ELF-1 (cell line): ENCODE measurements at regions not wholly inside any gene's neighbourhood (a gene's known extent, or its start where the extent isn't known, plus 50 kb on each side); places are given as distances from the start of the nearest gene placed in this dataset.
"Not testable (repeated sequence)": the region's sequence is repeated elsewhere in the genome, so short reads cannot be mapped to it uniquely, and the experiment has no call there.

Experiments
- DNase-seq: peaks from one replicate; pipeline ENCODE4 v3.0.0-alpha.2; 2016; ENCODE audit warnings: low read depth, low spot score

- DNase-seq, result no peak
Observed at GRCh38 chr1:193937308-193937707, 750.9 kb upstream of the B3GALT2 start.

DNA sequence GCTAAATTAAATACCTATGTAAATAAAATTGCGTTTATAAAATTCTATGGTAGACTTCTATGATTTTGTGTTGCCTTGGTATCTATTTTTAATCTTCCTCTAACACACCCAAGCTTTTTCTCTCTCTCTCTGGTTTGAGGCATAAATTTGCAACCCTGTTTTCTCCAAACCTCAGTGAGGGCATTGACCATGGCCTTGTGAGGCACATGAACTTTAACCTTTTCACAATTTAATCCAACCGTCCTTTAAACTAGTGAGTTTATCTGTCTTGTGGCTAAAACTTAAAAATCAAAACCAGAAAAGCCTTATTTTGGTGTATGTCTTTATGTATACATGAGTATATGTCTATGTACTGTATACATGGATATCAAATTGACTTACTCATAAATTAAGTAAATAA, 746.6 kb upstream of the B3GALT2 start:
- no peak for DNase-seq

DNA sequence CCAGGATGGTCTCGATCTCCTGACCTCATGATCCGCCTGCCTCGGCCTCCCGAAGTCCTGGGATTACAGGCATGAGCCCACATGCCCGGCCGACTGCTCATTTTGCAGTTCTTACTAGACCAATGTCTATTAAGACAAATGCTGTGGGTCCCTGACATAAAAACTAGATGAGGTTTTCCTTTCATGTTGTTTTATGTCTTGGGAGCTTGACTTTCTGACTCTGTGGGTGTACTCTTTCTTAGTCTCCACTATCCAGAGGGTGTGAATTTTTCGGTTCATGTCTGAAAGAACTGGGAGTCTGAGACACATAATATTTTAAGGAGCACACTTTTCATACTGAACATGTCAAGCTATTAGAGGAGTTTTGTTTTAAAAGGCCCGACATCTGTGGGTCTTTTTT, 744.9 kb upstream of the B3GALT2 start:
- DNase-seq, result no peak

GRCh38 chr1:193929374-193930033, 743.1 kb upstream of the B3GALT2 start:
- DNase-seq, result no peak

DNA sequence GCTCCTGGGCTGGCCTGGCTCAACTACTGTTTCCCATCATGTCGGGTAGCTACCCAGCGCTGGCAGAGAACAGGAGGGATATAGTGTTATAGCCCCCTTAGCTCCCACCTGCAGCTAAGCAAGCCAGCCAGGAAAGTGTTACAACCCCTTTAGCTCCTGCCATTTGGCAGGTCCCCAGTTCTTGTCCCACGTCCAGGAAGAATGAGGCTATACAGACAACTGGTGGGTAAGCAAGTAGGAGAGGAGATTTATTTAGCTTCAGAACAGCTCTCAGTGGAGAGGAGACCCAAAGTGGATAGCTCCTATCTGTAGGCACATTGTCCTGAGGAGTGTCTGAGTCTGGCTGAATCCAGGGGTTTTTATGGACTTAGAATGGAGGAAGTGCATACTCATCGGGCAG, 741.1 kb upstream of the B3GALT2 start:
- DNase-seq, result no peak

DNA sequence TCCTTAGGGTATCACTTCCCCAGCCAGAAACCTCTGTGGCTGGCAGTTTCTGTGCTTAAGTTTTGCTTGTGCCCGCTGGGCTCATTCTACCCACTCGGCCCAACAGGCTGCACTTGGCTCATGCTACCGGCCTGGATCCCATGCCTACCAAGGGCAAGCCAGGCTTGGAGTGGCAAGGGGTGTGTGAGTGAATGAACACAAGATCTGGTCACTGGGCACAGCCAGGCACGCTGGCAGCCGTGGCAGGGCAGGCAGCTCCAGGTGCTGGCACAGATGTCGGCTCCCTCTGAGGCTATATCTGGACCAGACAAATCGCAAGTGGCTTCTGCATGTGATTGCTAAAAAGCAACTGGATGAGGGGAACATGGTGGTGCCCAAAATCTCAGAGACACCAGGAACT, 740.5 kb upstream of the B3GALT2 start:
- no peak for DNase-seq

- DNase-seq, result no peak
Observed at GRCh38 chr1:193919827-193920226, 733.4 kb upstream of the B3GALT2 start.

- DNase-seq, result no peak
Observed at GRCh38 chr1:193916452-193916851, 730.0 kb upstream of the B3GALT2 start.

DNA sequence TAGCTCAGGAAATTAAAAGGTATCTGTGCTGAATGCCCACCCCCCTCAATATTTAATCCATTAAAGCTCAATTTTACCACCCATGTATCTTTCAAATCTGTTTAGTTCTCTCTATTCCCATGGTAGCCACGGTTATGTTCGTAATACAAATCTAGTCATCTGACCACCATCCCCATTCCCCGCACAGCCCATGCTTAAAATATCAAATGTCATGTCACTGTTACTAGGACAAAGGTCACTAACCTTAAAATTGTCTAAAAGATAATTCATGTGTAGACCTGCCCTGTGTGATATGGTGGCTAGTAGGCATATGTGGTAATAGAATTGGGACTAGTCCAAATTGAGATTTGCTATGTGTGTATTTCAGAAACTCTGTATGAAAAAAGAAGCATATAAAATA, 728.5 kb upstream of the B3GALT2 start:
- DNase-seq, result no peak

DNA sequence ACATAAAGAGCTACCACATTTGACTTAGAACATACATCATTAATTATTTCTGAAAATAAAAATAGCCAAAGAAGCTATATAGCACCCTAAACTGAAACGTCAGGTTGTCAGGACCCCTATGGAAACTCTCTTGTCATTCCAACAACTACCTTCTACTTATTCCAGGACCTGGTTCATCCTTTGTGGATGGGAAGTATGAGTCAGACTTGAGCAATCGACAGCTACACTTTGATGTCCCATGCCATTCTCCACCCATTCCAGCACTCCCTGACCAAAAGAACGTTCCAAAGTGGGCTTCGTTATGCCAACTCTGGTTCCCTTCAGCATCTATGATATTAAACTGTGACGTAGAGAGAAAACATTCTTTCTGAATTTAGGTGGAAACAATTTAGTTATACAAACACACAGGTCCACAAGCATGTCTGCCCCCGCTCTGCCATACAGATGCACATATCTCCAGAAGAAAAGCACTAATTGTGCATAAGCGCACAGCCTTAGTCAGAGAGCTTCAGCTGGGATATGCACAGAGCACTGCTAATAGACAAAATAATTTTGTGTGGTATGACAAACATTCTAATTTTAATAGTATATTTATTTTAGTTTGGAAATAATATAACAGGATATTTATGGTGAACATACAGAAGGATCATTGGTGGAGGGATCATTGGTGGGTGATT, 723.1 kb upstream of the B3GALT2 start:
- DNase-seq, result no peak

DNA sequence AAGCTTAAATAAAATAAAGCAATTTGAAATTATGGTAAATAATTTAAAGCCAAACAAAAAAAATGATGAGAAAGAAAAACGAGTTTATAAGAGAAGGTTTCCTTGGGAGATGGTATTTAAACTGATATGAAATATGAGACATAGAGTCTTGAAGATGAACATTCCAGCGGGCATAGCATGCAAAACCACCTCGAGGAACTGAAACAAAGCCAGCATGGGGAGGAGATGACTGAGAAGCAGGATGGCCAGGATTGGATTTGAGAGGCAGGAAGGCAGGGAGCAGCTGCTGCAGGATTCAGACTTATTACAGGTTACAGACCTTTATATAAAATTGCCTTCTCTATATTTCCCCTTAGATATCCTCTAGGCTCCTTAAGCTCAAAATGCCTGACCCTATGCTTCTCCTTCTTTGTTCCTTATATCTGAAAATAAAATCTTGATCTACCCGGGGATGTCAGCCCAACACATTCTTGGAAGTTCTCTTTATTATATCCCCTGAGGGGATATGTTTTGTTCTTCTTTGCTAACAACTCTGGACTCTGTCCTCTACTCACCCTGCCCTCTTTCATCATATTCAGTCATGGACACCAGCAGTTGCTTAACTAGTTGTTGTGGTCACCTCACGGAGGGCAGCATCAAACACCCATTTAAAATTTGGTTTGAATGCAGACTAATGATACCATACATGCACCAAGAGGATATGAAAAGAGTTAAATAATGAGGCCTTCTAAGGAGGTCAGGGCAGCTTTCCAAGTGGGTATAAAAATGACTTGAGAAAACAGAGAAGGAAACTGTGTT, 719.1 kb upstream of the B3GALT2 start:
- DNase-seq, result no peak

DNA sequence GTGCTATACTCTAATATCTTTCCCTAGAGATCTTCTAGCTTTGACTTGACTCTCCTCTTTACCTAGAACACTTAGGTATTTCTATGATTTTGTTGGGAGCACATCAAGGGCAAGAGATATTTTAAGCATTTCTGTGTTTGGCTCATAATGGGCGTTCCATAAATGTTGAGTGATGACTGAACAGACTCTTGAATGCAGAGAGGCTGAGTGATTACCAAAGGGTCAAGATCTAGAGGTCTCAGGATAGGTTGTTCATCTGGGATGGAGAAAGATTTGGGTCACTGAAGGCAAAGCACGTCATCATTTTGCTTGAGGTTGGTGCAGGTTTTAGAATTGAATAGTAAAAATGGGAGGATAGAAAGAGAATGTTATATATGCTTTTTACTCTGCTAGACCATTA, 705.4 kb upstream of the B3GALT2 start:
- DNase-seq, result no peak

- no peak for DNase-seq
Observed at GRCh38 chr1:193890935-193891334, 704.5 kb upstream of the B3GALT2 start.

DNA sequence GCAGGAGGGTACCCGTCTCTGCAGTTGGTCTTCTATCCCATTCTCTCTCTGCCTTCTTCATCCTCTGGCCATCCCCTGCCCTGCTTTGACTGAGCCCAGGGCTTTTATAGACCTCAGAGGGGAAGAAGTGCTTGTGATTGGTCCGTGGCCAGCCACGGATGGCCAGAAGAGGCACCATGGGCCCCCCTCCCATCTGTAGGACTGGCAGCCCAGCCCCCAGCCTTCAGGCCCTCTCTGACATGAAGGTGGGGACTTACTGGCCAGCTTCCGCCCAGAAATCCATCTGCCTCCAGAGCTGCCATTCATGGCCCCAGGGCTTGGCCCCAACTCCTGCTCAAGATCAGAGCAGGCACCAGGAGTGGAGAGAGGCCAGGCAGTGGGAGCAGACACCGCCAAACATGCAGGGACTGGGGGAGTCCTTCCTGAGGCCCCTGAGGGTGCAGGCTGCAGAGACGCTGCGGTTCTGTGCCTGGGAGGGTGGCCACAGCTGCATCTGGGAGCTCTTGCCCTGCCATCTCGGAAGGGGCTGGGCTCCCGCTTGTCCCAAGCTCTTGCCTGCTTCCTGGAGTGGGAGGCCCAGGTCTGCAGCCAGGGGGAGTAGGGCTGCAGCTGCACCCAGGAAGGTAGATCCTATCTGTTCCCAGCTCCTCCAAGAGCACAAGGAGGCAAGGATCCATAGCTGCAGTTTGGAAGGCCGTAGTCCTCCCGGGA, 698.6 kb upstream of the B3GALT2 start:
- DNase-seq, result peak; percentile 6

- DNase-seq, result not testable (repeated sequence)
Observed at GRCh38 chr1:193877920-193878319, 691.5 kb upstream of the B3GALT2 start.

GRCh38 chr1:193868425-193868824, 682.0 kb upstream of the B3GALT2 start:
- DNase-seq, result no peak

GRCh38 chr1:193856261-193856660, 669.8 kb upstream of the B3GALT2 start:
- DNase-seq, result no peak

DNA sequence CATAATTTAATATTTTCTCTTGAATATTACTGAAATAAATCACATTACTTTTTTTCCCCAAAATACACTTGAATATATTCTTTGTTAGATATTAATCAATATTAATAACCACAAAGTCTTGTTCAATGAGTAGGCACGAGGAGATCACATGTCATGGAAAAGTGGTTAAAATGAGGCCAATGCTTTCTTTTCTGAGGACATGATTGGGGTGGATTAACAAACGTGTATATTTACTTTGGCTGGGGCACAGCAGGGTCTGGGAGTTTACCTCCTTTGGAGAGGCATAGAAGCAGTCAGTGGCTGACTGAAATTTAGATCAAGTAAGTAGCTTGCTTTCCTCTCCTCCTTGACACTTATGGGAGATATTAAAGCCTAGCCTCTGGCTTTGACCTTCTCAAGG, 664.3 kb upstream of the B3GALT2 start:
- no peak for DNase-seq

- no peak for DNase-seq
Observed at GRCh38 chr1:193846876-193847604, 660.6 kb upstream of the B3GALT2 start.

- no peak for DNase-seq
Observed at GRCh38 chr1:193846411-193846810, 660.0 kb upstream of the B3GALT2 start.

DNA sequence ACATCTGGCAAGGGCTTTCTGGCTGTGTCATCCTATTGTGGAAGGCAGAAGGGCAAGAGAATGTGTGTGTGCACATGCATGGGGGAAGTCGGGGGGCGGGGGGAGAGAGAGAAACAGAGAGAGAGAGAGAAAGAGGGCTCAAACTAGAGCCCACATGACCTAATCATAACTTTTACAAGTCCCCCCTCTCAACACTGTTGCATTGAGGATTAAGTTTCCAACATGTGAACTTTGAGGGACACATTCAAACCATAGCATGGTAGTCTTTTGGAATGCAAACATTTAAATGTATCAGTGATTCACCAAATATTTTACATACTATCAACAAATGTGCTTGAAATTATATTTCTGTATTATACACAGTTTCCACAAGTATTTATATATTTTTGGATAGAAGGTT, 655.4 kb upstream of the B3GALT2 start:
- no peak for DNase-seq
